ENCODE measurements at regions not wholly inside any gene's neighbourhood (a gene's known extent, or its start where the extent isn't known, plus 50 kb on each side); places are given as distances from the start of the nearest gene placed in this dataset.

DNA sequence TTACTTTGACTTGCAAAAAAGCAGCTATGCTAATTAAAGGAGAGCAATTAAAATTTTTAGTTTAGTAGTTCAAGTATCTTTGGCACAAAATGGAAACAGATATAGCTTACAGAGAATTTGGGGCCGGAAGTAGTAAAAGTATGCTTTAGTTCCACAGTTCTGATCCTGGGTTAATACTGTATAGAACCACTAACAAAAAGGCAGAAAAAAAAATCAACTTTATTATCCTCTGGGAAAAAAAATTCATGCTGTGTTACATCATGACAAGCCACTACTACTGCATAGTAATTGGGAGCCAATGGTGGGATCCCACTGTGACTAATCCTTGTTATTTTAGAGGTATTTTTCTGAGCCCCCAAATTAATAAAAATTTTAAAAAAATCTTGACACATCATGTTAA, 246.8 kb upstream of the PRDM9 start:
- Histone ChIP-seq H3K4me1 (ENCODE audit: insufficient read depth, low read length, severe bottlenecking) (no peaks in the 10 kb centered on the region), H3K9me2 (ENCODE audit: low read depth, low read length) (no peaks in the 10 kb centered on the region), H3K4me2 (ENCODE audit: low read length) (no peak overlapping the region), H4K20me1 (ENCODE audit: insufficient read depth, low read length) (no peaks in the 10 kb centered on the region), H3K36me3 (ENCODE audit: insufficient read depth, low read length) (no peaks in the 10 kb centered on the region), H3K9me3 (ENCODE audit: low read length) (no peaks in the 10 kb centered on the region), H3K4me3 (ENCODE audit: low read depth, low read length, poor library complexity, severe bottlenecking) (no peak overlapping the region), H3K9ac (ENCODE audit: low read length) (no peak overlapping the region), H3K79me2 (ENCODE audit: insufficient read depth, low read length) (no peaks in the 10 kb centered on the region), H3K27ac (ENCODE audit: low read depth, low read length, poor library complexity, severe bottlenecking) (no peak overlapping the region), H2AFZ (ENCODE audit: low read length) (no peak overlapping the region), H3F3A (ENCODE audit: insufficient read depth, low read length) (no peaks in the 10 kb centered on the region), H3K27me3 (ENCODE audit: insufficient read depth, low read length) (no peaks in the 10 kb centered on the region)
- no peak for TF ChIP-seq EZH2 (IDR thresholded peaks at IDR 0.05; ENCODE audit: borderline replicate concordance, low read length)
- TF ChIP-seq, protein P1, sequence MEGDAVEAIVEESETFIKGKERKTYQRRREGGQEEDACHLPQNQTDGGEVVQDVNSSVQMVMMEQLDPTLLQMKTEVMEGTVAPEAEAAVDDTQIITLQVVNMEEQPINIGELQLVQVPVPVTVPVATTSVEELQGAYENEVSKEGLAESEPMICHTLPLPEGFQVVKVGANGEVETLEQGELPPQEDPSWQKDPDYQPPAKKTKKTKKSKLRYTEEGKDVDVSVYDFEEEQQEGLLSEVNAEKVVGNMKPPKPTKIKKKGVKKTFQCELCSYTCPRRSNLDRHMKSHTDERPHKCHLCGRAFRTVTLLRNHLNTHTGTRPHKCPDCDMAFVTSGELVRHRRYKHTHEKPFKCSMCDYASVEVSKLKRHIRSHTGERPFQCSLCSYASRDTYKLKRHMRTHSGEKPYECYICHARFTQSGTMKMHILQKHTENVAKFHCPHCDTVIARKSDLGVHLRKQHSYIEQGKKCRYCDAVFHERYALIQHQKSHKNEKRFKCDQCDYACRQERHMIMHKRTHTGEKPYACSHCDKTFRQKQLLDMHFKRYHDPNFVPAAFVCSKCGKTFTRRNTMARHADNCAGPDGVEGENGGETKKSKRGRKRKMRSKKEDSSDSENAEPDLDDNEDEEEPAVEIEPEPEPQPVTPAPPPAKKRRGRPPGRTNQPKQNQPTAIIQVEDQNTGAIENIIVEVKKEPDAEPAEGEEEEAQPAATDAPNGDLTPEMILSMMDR (IDR thresholded peaks at IDR 0.05; ENCODE audit: low read length) = no peak

DNA sequence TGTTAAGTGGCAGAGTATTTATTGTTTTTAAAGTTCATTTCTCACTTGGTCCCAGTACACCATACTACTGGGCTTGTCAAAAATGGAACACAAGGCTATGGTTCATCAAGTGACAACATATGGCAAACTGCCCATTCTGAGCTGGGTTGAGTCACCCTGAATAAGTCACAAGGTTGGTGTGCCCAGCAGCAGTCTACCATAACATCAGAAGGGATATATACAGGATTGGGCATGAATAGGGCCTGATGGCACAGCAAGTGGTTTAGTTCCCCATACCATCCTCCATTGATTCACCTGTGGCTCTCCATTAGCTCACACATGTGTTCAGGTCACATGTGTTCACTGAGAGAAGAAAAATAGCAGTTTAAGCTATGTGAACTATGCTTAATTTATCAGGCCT, 249.8 kb upstream of the PRDM9 start:
- Histone ChIP-seq H3K9me2 (ENCODE audit: low read depth, low read length) (no peaks in the 10 kb centered on the region), H3K4me3 (ENCODE audit: low read depth, low read length, poor library complexity, severe bottlenecking) (no peak overlapping the region), H4K20me1 (ENCODE audit: insufficient read depth, low read length) (no peaks in the 10 kb centered on the region), H3K36me3 (ENCODE audit: insufficient read depth, low read length) (no peaks in the 10 kb centered on the region), H3F3A (ENCODE audit: insufficient read depth, low read length) (no peaks in the 10 kb centered on the region), H3K4me1 (ENCODE audit: insufficient read depth, low read length, severe bottlenecking) (no peaks in the 10 kb centered on the region), H3K79me2 (ENCODE audit: insufficient read depth, low read length) (no peaks in the 10 kb centered on the region), H3K4me2 (ENCODE audit: low read length) (no peak overlapping the region), H3K9me3 (ENCODE audit: low read length) (no peaks in the 10 kb centered on the region), H2AFZ (ENCODE audit: low read length) (no peak overlapping the region), H3K27ac (ENCODE audit: low read depth, low read length, poor library complexity, severe bottlenecking) (no peak overlapping the region), H3K27me3 (ENCODE audit: insufficient read depth, low read length) (no peaks in the 10 kb centered on the region), H3K9ac (ENCODE audit: low read length) (no peak overlapping the region)
- TF ChIP-seq, protein P1 (IDR thresholded peaks at IDR 0.05; ENCODE audit: low read length) = no peak
- TF ChIP-seq EZH2 (IDR thresholded peaks at IDR 0.05; ENCODE audit: borderline replicate concordance, low read length) = no peak

DNA sequence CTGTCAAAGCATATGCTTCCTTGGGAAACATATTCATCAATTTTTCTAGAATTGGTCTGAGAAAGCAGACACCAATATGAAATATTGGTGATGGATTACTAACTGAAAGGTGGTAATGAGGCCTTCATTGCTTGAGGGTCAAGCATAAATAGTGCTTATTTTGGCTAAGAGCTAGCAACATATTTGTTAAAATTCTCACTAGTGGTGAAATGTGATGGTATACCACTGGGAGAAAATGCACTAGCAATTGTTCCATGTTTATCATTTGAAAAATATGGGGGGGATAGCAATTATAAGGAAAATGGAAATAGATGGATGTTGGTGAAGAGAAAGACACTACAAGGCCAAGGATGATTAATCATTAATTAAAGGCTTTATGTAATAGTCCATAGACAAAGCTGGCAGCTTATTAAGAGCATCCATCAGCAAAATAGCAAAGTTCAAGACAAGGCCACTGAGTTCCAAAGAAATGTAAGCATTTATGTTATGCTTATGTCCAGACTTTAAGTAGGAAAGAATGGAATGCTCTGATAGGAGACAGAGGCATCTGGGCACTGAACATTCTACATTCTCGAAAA, 253.7 kb upstream of the PRDM9 start:
- Histone ChIP-seq H3K4me2 (ENCODE audit: low read length) (no peak overlapping the region), H3K27ac (ENCODE audit: low read depth, low read length, poor library complexity, severe bottlenecking) (no peak overlapping the region), H3K36me3 (ENCODE audit: insufficient read depth, low read length) (no peaks in the 10 kb centered on the region), H3K9ac (ENCODE audit: low read length) (no peak overlapping the region), H3K27me3 (ENCODE audit: insufficient read depth, low read length) (no peaks in the 10 kb centered on the region), H3K4me3 (ENCODE audit: low read depth, low read length, poor library complexity, severe bottlenecking) (no peak overlapping the region), H4K20me1 (ENCODE audit: insufficient read depth, low read length) (no peaks in the 10 kb centered on the region), H2AFZ (ENCODE audit: low read length) (no peak overlapping the region), H3K9me2 (ENCODE audit: low read depth, low read length) (no peaks in the 10 kb centered on the region), H3K9me3 (ENCODE audit: low read length) (no peaks in the 10 kb centered on the region), H3K79me2 (ENCODE audit: insufficient read depth, low read length) (no peaks in the 10 kb centered on the region), H3F3A (ENCODE audit: insufficient read depth, low read length) (no peaks in the 10 kb centered on the region), H3K4me1 (ENCODE audit: insufficient read depth, low read length, severe bottlenecking) (no peaks in the 10 kb centered on the region)
- TF ChIP-seq, protein P1 (IDR thresholded peaks at IDR 0.05; ENCODE audit: low read length) = no peak
- no peak for TF ChIP-seq EZH2 (IDR thresholded peaks at IDR 0.05; ENCODE audit: borderline replicate concordance, low read length)
